ENCODE measurements at regions not wholly inside any gene's neighbourhood (a gene's known extent, or its start where the extent isn't known, plus 50 kb on each side); places are given as distances from the start of the nearest gene placed in this dataset.

GRCh38 chr4:140281828-140282552, 91.5 kb upstream of the SCOC start:
- TF ChIP-seq, protein P1, sequence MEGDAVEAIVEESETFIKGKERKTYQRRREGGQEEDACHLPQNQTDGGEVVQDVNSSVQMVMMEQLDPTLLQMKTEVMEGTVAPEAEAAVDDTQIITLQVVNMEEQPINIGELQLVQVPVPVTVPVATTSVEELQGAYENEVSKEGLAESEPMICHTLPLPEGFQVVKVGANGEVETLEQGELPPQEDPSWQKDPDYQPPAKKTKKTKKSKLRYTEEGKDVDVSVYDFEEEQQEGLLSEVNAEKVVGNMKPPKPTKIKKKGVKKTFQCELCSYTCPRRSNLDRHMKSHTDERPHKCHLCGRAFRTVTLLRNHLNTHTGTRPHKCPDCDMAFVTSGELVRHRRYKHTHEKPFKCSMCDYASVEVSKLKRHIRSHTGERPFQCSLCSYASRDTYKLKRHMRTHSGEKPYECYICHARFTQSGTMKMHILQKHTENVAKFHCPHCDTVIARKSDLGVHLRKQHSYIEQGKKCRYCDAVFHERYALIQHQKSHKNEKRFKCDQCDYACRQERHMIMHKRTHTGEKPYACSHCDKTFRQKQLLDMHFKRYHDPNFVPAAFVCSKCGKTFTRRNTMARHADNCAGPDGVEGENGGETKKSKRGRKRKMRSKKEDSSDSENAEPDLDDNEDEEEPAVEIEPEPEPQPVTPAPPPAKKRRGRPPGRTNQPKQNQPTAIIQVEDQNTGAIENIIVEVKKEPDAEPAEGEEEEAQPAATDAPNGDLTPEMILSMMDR (IDR thresholded peaks at IDR 0.05): no peak; the same call in 1 of the 2 replicates
- TF ChIP-seq POLR2AphosphoS5 (IDR thresholded peaks at IDR 0.05; ENCODE audit: low read depth, low read length): no peak
